GM12878 (cell line): ENCODE measurements at regions not wholly inside any gene's neighbourhood (a gene's known extent, or its start where the extent isn't known, plus 50 kb on each side); places are given as distances from the start of the nearest gene placed in this dataset.

Experiments
- ATAC-seq: fragments of 200-7000 bp; cut with Tn5 transposase; 3 replicates; pipeline ENCODE4 v1.9.1; 2020; ENCODE audit warnings: mild to moderate bottlenecking, moderate library complexity
- BruUV-seq: library from RNA; stranded (reverse); fragments of 400-500 nt; replicated peaks from 2 replicates; lab custom pipeline; 2021; lab: Mats Ljungman, UMichigan
- CTCF ChIA-PET: fragments of 300-600 bp; sonication (Branson Sonifier 250); formaldehyde crosslinking; extraction: SDS; loops from one replicate; lab custom pipeline; 2021; ENCODE audit warnings: inconsistent platforms; lab: Yijun Ruan, JAX
- POLR2A ChIA-PET: fragments of 350-600 bp; formaldehyde crosslinking; extraction: SDS; loops from one replicate; lab custom pipeline; 2021; ENCODE audit warnings: inconsistent platforms; lab: Charles Lee
- RAD21 ChIA-PET: fragments of 300-600 bp; sonication (Branson Sonifier 250); formaldehyde crosslinking; loops from one replicate; lab custom pipeline; 2023; ENCODE audit warnings: antibody characterized with exemption; ENCODE audit not compliant: unreplicated experiment; lab: Charles Lee
- SMC1A ChIA-PET: fragments of 300-600 bp; sonication (Branson Sonifier 250); formaldehyde crosslinking; loops from one replicate; lab custom pipeline; 2023; ENCODE audit not compliant: unreplicated experiment, uncharacterized antibody; lab: Charles Lee
- DNase-seq: peaks from one replicate; pipeline ENCODE4 v3.0.0-alpha.2; 2011; ENCODE audit warnings: low read depth, low spot score
- FAIRE-seq: peaks from 3 replicates; lab custom pipeline; 2011; peaks lifted over from hg19 to GRCh38; lab: Jason Lieb, UNC
- H2AFZ ChIP-seq: 2 replicates; pipeline ENCODE4 v1.6.0; 2011; ENCODE audit warnings: low read depth, low read length, control low read depth; ENCODE audit not compliant: control insufficient read depth
- H3K27ac ChIP-seq: 2 replicates; pipeline ENCODE4 v1.5.1; 2011; ENCODE audit warnings: control low read depth; ENCODE audit not compliant: control insufficient read depth, insufficient read depth
- H3K27me3 ChIP-seq, 2 experiments: replicated peaks in 1 of 2; 2 replicates each; pipeline versions ENCODE4 v1.6.0 to v1.6.1; 2011; ENCODE audit warnings: low read length in 1 of 2; ENCODE audit not compliant: control insufficient read depth in 2 of 2, insufficient read depth in 2 of 2
- H3K36me3 ChIP-seq, 2 experiments: 2 replicates each; pipeline ENCODE4 v1.5.1; 2011; ENCODE audit warnings: low read length in 1 of 2; ENCODE audit not compliant: control insufficient read depth in 2 of 2, insufficient read depth in 2 of 2
- H3K4me1 ChIP-seq: 2 replicates; pipeline ENCODE4 v1.6.1; 2011; ENCODE audit warnings: mild to moderate bottlenecking, low read length, moderate library complexity, mixed read lengths; ENCODE audit not compliant: control insufficient read depth, insufficient read depth
- H3K4me2 ChIP-seq: 2 replicates; pipeline ENCODE4 v1.6.0; 2011; ENCODE audit warnings: control low read depth; ENCODE audit not compliant: control insufficient read depth, insufficient read depth
- H3K4me3 ChIP-seq: fragments of 200-600 bp; sonication (generic); 2 replicates; pipeline ENCODE4 v1.5.1; 2016
- H3K79me2 ChIP-seq: 2 replicates; pipeline ENCODE4 v1.6.0; 2011; ENCODE audit warnings: low read length; ENCODE audit not compliant: control insufficient read depth, insufficient read depth
- H3K9ac ChIP-seq: 2 replicates; pipeline ENCODE4 v1.8.0; 2011; ENCODE audit warnings: low read length, control low read depth, mixed read lengths; ENCODE audit not compliant: control insufficient read depth, insufficient read depth
- H3K9me3 ChIP-seq: replicated peaks from 3 replicates; pipeline ENCODE4 v1.5.1; 2011; ENCODE audit warnings: mild to moderate bottlenecking, low read length; ENCODE audit not compliant: control insufficient read depth, insufficient read depth
- H4K20me1 ChIP-seq: 2 replicates; pipeline ENCODE4 v1.6.0; 2011; ENCODE audit not compliant: control insufficient read depth, insufficient read depth
- BCL11A ChIP-seq: IDR thresholded peaks from 2 replicates; pipeline ENCODE4 v1.6.1; 2011; ENCODE audit warnings: low read depth, low read length
- BRCA1 ChIP-seq: IDR thresholded peaks from 2 replicates; pipeline ENCODE4 v1.6.1; 2011; ENCODE audit warnings: low read depth, low read length, improper control_type of control experiment
- CHD2 ChIP-seq: IDR thresholded peaks from 2 replicates; pipeline ENCODE4 v1.6.1; 2011; ENCODE audit warnings: low read depth, low read length, improper control_type of control experiment, borderline replicate concordance
- CHD4 ChIP-seq: fragments of 200-600 bp; sonication (generic); IDR thresholded peaks from 2 replicates; pipeline ENCODE4 v1.6.1; 2016; ENCODE audit warnings: mild to moderate bottlenecking
- CREM ChIP-seq: IDR thresholded peaks from 2 replicates; pipeline ENCODE4 v1.6.1; 2014; ENCODE audit warnings: antibody characterized with exemption, low read depth
- EP300 ChIP-seq, 2 experiments: fragments of 150-350 bp in 1 of 2; IDR thresholded peaks; 2 replicates each; pipeline ENCODE4 v1.6.1; 2011 to 2012; ENCODE audit warnings: low read depth in 2 of 2, low read length in 2 of 2, borderline replicate concordance in 1 of 2, improper control_type of control experiment in 1 of 2, inconsistent platforms in 1 of 2; ENCODE audit not compliant: control insufficient read depth in 1 of 2
- HDGF ChIP-seq: fragments of 450-650 bp; IDR thresholded peaks from 2 replicates; pipeline ENCODE4 v1.6.1; 2016; ENCODE audit warnings: antibody characterized with exemption
- KAT2A ChIP-seq: conservative IDR thresholded peaks from 2 replicates; pipeline ENCODE4 v1.6.1; 2011; ENCODE audit warnings: low read depth, low read length; ENCODE audit not compliant: control insufficient read depth
- MYB ChIP-seq: fragments of 150-350 bp; IDR thresholded peaks from 2 replicates; pipeline ENCODE4 v1.6.1; 2014; ENCODE audit warnings: mild to moderate bottlenecking, low read depth, low read length, borderline replicate concordance
- POLR2AphosphoS5 ChIP-seq: IDR thresholded peaks from 2 replicates; pipeline ENCODE4 v1.6.1; 2011; ENCODE audit warnings: mild to moderate bottlenecking, low read length, inconsistent platforms
- POU2F2 ChIP-seq: IDR thresholded peaks from 3 replicates; pipeline ENCODE4 v1.6.1; 2011; ENCODE audit warnings: low read depth, mild to moderate bottlenecking, low read length, borderline replicate concordance
- REST ChIP-seq: IDR thresholded peaks from 2 replicates; pipeline ENCODE4 v1.6.1; 2012; ENCODE audit warnings: mild to moderate bottlenecking, low read depth, low read length
- RFX5 ChIP-seq: IDR thresholded peaks from 2 replicates; pipeline ENCODE4 v1.6.1; 2011; ENCODE audit warnings: low read depth, low read length, improper control_type of control experiment
- SKIL ChIP-seq: fragments of 450-650 bp; IDR thresholded peaks from 2 replicates; pipeline ENCODE4 v1.6.1; 2017; ENCODE audit warnings: mild to moderate bottlenecking, low read depth, inconsistent platforms; ENCODE audit not compliant: poor library complexity, severe bottlenecking
- SMAD1 ChIP-seq: fragments of 450-650 bp; IDR thresholded peaks from 2 replicates; pipeline ENCODE4 v1.6.1; 2018; ENCODE audit warnings: mild to moderate bottlenecking, low read depth; ENCODE audit not compliant: partially characterized antibody
- SP1 ChIP-seq: IDR thresholded peaks from one replicate; pipeline ENCODE4 v1.6.1; 2011; ENCODE audit warnings: low read depth, low read length
- SREBF2 ChIP-seq: IDR thresholded peaks from 2 replicates; pipeline ENCODE4 v1.6.1; 2012; ENCODE audit warnings: mild to moderate bottlenecking, low read length
- TCF7 ChIP-seq: IDR thresholded peaks from 2 replicates; pipeline ENCODE4 v1.6.1; 2014; ENCODE audit warnings: antibody characterized with exemption, borderline replicate concordance
- USF2 ChIP-seq: IDR thresholded peaks from 2 replicates; pipeline ENCODE4 v1.6.1; 2011; ENCODE audit warnings: low read depth, low read length, improper control_type of control experiment, borderline replicate concordance
- ZNF217 ChIP-seq: fragments of 450-650 bp; IDR thresholded peaks from 2 replicates; pipeline ENCODE4 v1.6.1; 2017; ENCODE audit warnings: antibody characterized with exemption, mild to moderate bottlenecking
- WGBS: methylation state at CpG from one replicate; pipeline ENCODE4 v1.1.6; 2016; ENCODE audit warnings: low lambda C conversion rate; ENCODE audit not compliant: insufficient replicate concordance, insufficient coverage; ENCODE audit errors: missing lambda C conversion rate; 5-methylcytosine and 5-hydroxymethylcytosine counted together
- in situ Hi-C: fragments of 300-500 bp; cut with MboI; formaldehyde crosslinking; loops from 9 replicates; pipeline ENCODE4 v1.14.3; 2018; ENCODE audit warnings: mixed read lengths
- intact Hi-C: fragments of 100-400 bp; cut with micrococcal nuclease; formaldehyde crosslinking; loops from one replicate; pipeline ENCODE4 v1.14.2; 2022; ENCODE audit not compliant: unreplicated experiment

GRCh38 chr2:144683966-144684365, 164.0 kb upstream of the ZEB2 start:
- WGBS = 43% methylated on average over 3 of the region's 3 CpGs

More at GRCh38 chr2:144683966-144684365, 164.0 kb upstream of the ZEB2 start:
- no peak overlapping the region for H3K4me2 ChIP-seq
- SMC1A ChIA-PET = interaction anchor here (1.0 kb wide), 1 partner anchor 18 kb away, joined by 3 read pairs; no protein-coding TSS in a partner anchor
- H4K20me1 ChIP-seq = no peaks in the 10 kb centered on the region
- no peaks in the 10 kb centered on the region for H3K79me2 ChIP-seq
- H2AFZ ChIP-seq = no peak overlapping the region
- no peak for FAIRE-seq
- intact Hi-C loops = no loop called here
- RAD21 ChIA-PET = no interaction called here
- H3K27ac ChIP-seq = no peak overlapping the region
- BruUV-seq = no TSS peak
- CTCF ChIA-PET = interaction anchor here (0.6 kb wide), 1 partner anchor 312 kb away, joined by 4 read pairs; no protein-coding TSS in a partner anchor
- H3K36me3 ChIP-seq = no peaks in the 10 kb centered on the region
- H3K9ac ChIP-seq = no peak overlapping the region
- no peaks in the 10 kb centered on the region for H3K9me3 ChIP-seq
- H3K4me3 ChIP-seq = no peak overlapping the region
- DNase-seq = no peak
- H3K4me1 ChIP-seq = no peaks in the 10 kb centered on the region
- TF ChIP-seq POLR2AphosphoS5 (no peak), CREM (no peak), HDGF (no peak), SP1 (no peak), SREBF2 (no peak), CHD4 (no peak), RFX5 (no peak), SKIL (no peak), SMAD1 (no peak), REST (no peak), MYB (no peak), BCL11A (no peak), KAT2A (no peak), CHD2 (no peak), POU2F2 (no peak), USF2 (no peak), BRCA1 (no peak), ZNF217 (no peak), EP300 (IDR thresholded peaks at IDR 0.05; ENCODE audit: borderline replicate concordance in 1 of 2, control insufficient read depth in 1 of 2, low read depth in 2 of 2, low read length in 2 of 2) (no peak), TCF7 (no peak)
- in situ Hi-C loops = no loop called here
- peaks cover 0 to 2% of the 10 kb centered on the region in 2 experiments; a peak in 1 of 4 replicates for H3K27me3 ChIP-seq
- ATAC-seq = no peak
- POLR2A ChIA-PET = no interaction called here
